NCI-H446 treated with DMSO at 0.1 percent for 48 hours (cell line): ENCODE measurements at regions not wholly inside any gene's neighbourhood (a gene's known extent, or its start where the extent isn't known, plus 50 kb on each side); places are given as distances from the start of the nearest gene placed in this dataset.
"Not testable (repeated sequence)": the region's sequence is repeated elsewhere in the genome, so short reads cannot be mapped to it uniquely, and the experiment has no call there.

Experiments
- DNase-seq: peaks from one replicate; lab custom pipeline; 2025; lab: John Stamatoyannopoulos, UW

DNA sequence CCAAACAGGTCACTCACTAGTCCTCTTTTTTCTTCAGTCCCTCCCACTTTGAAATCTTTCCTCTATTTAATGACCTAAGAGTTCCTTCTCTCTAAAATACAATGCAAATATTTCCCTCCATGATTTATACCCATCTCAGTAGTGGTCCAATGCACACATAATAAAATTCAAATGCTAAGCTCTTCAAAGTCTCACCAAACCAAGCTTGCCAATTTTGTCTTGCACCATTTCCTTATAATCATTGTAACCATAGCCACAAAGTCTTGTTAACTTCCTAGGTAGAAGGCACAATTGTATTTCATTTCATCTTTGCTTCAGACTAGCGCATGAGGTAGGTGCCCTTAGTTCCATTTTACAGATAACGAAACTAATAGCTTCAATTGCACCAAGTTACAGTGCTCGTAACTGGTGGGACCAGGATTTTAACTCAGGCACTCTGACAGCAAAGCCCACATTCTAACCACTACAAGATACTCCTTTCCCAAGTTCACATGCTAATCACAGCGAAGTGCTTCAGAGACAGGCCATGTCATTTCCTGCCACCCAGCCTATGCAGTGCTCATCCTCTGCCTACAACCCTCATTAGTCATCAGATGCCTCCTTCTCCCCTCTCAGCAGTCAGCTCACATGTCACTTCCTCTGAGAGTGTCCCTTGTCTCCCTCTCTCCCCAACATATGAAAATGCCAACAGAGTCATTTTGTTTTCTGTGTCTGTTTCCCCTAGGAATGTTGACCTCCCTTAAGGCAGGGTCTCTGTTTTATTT, 66.9 kb upstream of the PPARGC1A start:
- no peak for DNase-seq

DNA sequence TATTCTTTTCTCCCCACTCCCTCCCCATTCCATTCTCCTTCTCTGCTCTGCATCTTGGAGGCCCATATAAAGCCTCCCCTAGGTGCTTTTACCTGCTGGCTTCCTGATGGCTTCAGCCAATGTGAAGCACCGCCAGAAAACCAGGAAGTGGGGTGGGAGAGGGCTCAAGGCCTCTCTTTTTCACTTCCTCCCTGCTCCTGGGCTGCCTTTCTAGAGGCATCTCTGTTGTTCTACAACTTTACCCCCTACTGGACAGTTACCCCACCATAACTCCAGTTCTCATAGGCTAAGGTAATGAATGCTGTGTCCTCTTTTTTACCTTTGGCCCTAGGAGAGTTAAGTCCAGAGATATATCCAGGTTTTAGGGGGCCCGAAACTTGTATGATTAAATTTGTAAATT, 62.4 kb upstream of the PPARGC1A start:
- DNase-seq = no peak

DNA sequence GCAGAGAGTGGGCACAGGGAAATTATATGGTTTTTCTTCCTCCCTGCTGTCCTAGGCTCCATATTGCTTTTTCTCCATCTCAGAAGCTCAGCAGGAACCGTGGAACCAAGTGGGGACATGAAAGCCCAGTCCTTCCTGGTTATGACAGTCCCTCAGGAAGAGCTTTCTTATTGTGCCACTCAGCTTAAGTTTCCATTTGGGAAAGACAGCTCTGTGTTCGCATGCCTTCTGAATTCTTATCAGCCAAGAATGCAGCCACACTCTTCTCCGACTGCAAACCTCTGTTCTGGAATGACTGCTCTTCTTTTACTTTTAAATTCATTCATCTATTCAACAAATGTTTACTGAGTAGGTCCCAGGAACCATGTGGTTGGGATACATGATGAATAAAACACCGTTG, 58.0 kb upstream of the PPARGC1A start:
- no peak for DNase-seq

DNA sequence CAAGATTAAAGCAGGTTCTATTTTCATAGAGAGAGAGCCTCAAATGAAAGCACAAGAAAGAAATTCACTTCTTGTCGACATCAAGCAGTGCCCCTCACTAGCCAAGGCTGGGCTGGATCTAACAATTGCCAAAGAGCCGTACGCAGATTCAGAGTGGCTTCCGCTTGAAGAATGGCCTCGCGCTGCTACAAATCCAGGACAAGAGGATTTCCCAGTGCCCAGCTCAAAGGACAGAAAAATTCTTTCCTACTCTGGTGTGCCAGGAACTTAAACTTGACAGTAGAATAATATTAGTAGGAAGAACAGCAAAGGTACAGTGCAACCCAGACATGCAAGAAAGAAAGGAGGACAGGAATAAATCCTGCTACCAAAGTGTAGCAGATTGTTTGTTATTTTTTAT, 56.5 kb upstream of the PPARGC1A start:
- no peak for DNase-seq

DNA sequence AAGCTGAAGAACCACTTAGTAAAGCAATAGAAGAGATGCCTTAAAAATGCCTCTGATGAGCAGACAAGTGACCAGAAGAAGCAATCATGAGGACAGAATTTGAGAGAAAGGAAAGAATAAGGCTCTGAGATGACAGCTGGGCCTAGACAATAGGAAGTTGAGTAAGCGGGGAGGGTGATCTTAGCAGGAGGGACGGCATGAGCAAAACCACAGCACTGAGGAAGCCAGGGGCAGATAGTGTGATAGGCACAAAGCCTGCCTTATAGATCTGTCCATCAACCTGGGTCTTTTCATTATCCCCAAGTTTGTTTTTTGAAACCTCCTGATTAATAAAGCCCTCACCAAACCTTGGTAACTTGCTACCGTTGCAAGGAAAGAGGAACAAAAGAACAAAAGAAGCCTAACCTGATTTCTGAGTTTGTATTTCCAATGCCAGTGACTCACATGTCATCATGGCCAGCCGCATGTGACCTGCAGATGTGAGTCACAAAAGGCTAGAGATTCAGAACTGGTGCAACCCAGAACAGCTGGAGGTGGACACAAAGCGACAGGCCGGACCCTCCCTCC, 55.7 kb upstream of the PPARGC1A start:
- no peak for DNase-seq

- not testable (repeated sequence) for DNase-seq
Observed at GRCh38 chr4:23944556-23944955, 54.7 kb upstream of the PPARGC1A start.

- DNase-seq = no peak
Observed at GRCh38 chr4:23943478-23943877, 53.6 kb upstream of the PPARGC1A start.

DNA sequence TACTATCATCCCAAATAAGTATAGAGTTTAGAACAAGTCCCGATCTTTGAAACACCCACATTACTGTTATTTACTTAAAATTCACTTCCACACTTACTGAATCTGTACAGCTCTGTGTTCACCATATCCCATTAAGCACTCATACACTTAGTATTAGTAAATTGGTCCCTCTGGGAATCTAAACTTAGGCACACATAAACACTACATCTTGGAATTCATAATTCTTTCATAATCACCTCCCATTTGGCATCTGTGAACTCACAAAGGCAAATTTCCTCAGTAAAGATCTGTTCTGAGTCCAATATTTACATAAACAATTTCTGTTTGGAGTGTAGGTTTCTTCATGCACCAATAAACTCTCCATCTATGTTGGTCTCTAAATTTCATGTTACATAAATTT, 52.6 kb upstream of the PPARGC1A start:
- no peak for DNase-seq
